VCaP (cell line): ENCODE measurements at regions not wholly inside any gene's neighbourhood (a gene's known extent, or its start where the extent isn't known, plus 50 kb on each side); places are given as distances from the start of the nearest gene placed in this dataset.

Experiments
- H3K27ac ChIP-seq: fragments of 450-650 bp; 2 replicates; pipeline ENCODE4 v1.5.1; 2017
- CTCF ChIP-seq: fragments of 450-650 bp; conservative IDR thresholded peaks from 2 replicates; pipeline ENCODE4 v1.5.1; 2017; ENCODE audit warnings: mild to moderate bottlenecking, moderate library complexity

- no peak for TF ChIP-seq CTCF
- H3K27ac ChIP-seq: no peak overlapping the region
These were observed 689.9 kb downstream of the DSC3 start for GRCh38 chr18:30352551-30353168.

DNA sequence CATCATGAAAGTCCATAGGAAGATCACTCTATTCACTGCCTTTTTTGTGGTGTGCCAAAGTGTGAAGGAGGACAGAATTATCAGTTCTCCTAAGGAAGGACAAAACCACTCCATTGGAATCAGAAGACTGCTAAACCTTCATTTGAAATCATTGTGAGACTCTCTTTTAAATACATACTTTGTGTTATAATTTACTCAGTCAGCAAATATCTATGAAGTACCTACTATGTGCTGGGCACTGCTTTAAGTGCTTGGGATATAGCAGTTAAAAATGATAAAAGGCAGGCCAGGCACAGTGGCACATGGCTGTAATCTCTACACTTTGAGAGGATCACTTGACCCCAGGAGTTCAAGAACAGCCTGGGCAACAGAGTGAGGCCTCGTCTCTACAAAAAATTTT, 692.3 kb downstream of the DSC3 start:
- no peak overlapping the region for H3K27ac ChIP-seq

GRCh38 chr18:30343090-30343489, 699.5 kb downstream of the DSC3 start:
- no peak for TF ChIP-seq CTCF
- no peak overlapping the region for H3K27ac ChIP-seq

More for the DNA sequence above, 692.3 kb downstream of the DSC3 start:
- TF ChIP-seq CTCF: no peak

DNA sequence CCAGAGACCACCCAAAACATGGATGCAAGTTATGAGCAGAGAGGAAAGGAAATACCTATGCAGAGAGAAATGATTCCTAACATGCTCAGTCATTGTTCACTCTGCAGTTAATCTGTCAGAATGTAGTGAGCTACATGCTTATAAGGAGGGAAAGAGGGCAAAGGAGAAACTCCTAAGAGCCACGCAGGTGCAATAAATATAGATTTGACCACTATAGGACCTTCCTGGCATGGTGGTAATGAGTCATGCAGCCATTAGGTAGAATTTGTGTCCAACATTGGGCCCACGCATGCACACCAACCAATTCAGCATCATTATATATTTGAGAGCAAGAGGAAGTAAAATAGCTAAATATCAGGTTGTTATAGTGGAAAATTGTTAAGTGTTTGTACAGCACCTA, 699.9 kb downstream of the DSC3 start:
- TF ChIP-seq CTCF: no peak
- H3K27ac ChIP-seq: no peak overlapping the region

DNA sequence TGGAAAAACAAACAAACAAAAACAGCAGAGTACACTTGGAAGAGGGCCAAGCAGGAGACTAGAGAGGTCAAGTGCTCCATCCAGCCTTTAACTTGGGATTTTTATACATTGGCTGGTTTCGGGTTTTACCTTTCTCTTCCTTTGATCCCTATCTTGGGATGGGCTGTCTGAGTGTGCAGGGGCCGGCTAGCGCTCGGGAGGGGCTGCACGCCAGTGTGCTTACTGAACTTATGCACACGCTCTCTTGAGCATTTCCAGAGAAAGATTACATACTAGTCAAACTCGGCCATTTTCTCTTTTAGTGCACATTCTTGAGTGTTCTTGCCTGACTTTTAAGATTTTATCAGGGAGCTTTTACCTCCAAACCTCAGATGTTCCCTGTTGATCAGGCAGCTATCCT, 707.8 kb downstream of the DSC3 start:
- no peak overlapping the region for H3K27ac ChIP-seq
- TF ChIP-seq CTCF: no peak

GRCh38 chr18:30333310-30333709, 709.2 kb downstream of the DSC3 start:
- TF ChIP-seq CTCF: no peak
- H3K27ac ChIP-seq: no peak overlapping the region

DNA sequence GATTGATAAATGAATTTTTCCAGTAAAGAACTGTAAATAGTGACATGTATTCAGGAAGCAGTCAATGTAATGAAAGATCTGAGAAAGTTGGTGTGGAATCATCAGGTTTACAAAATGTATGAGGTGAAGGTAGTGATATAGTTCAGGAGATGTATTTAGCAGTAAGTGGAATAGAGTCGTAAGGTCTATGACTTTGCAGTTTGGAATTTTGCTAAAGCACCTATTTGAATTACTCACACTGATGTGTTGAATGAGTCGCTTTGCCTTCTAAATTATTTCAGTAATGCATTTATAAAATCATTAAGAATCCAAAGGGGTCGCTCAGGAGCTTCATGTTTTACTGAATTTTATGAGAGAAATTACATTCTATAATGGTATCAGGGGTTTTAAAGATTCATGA, 713.7 kb downstream of the DSC3 start:
- no peak overlapping the region for H3K27ac ChIP-seq
- TF ChIP-seq CTCF: no peak
